SK-N-SH treated with all-trans-retinoic acid at 6 μM for 48 hours (cell line): ENCODE measurements at regions not wholly inside any gene's neighbourhood (a gene's known extent, or its start where the extent isn't known, plus 50 kb on each side); places are given as distances from the start of the nearest gene placed in this dataset.

Experiments used
- ATAC-seq: fragments of 200-7000 bp; cut with Tn5 transposase; 3 replicates; pipeline ENCODE4 v1.9.1; 2020; ENCODE audit warnings: mild to moderate bottlenecking, moderate library complexity
- ARNTL ChIP-seq: fragments of 450-650 bp; formaldehyde crosslinking; IDR thresholded peaks from 2 replicates; pipeline ENCODE4 v1.5.0; 2020; ENCODE audit warnings: low read depth, mild to moderate bottlenecking, moderate library complexity, borderline replicate concordance
- BACH2 ChIP-seq: fragments of 250-450 bp; sonication (Bioruptor Pico); IDR thresholded peaks from 2 replicates; pipeline ENCODE4 v1.9.0; 2021; ENCODE audit warnings: mild to moderate bottlenecking, borderline replicate concordance
- CREB5 ChIP-seq: fragments of 250-450 bp; sonication (Bioruptor Pico); IDR thresholded peaks from 2 replicates; pipeline ENCODE4 v1.5.1; 2020; ENCODE audit warnings: low read depth, mild to moderate bottlenecking, moderate library complexity
- CSDC2 ChIP-seq: fragments of 250-450 bp; sonication (Bioruptor Pico); IDR thresholded peaks from 2 replicates; pipeline ENCODE4 v1.5.0; 2020; ENCODE audit warnings: mild to moderate bottlenecking, moderate library complexity
- CSRNP3 ChIP-seq: fragments of 250-450 bp; sonication (Bioruptor Pico); IDR thresholded peaks from 2 replicates; pipeline ENCODE4 v1.5.1; 2021; ENCODE audit warnings: mild to moderate bottlenecking, moderate library complexity
- ESRRG ChIP-seq: fragments of 250-450 bp; sonication (Bioruptor Pico); IDR thresholded peaks from 2 replicates; pipeline ENCODE4 v1.6.1; 2021; ENCODE audit warnings: mild to moderate bottlenecking
- GLIS3 ChIP-seq: fragments of 250-450 bp; sonication (Bioruptor Pico); IDR thresholded peaks from 2 replicates; pipeline ENCODE4 v1.5.0; 2020; ENCODE audit warnings: mild to moderate bottlenecking, moderate library complexity
- ISL1 ChIP-seq: fragments of 250-450 bp; sonication (Bioruptor Pico); IDR thresholded peaks from 2 replicates; pipeline ENCODE4 v2.1.2; 2022; ENCODE audit warnings: mild to moderate bottlenecking, moderate library complexity
- OSR1 ChIP-seq: fragments of 250-450 bp; sonication (Bioruptor Pico); IDR thresholded peaks from 2 replicates; pipeline ENCODE4 v1.8.0; 2022; ENCODE audit warnings: moderate library complexity, mild to moderate bottlenecking, inconsistent platforms
- PATZ1 ChIP-seq: fragments of 250-450 bp; sonication (Bioruptor Pico); IDR thresholded peaks from 2 replicates; pipeline ENCODE4 v1.8.0; 2020; ENCODE audit warnings: mild to moderate bottlenecking, moderate library complexity, borderline replicate concordance
- POU6F1 ChIP-seq: fragments of 250-450 bp; sonication (Bioruptor Pico); IDR thresholded peaks from 2 replicates; pipeline ENCODE4 v1.8.0; 2021; ENCODE audit warnings: low read depth, mild to moderate bottlenecking, moderate library complexity, borderline replicate concordance
- PPARA ChIP-seq: fragments of 250-450 bp; sonication (Bioruptor Pico); IDR thresholded peaks from 2 replicates; pipeline ENCODE4 v1.5.0; 2020; ENCODE audit warnings: mild to moderate bottlenecking, borderline replicate concordance
- SNAI2 ChIP-seq: fragments of 250-450 bp; sonication (Bioruptor Pico); IDR thresholded peaks from 2 replicates; pipeline ENCODE4 v1.5.0; 2020; ENCODE audit warnings: mild to moderate bottlenecking, moderate library complexity
- TCF4 ChIP-seq: fragments of 250-450 bp; sonication (Bioruptor Pico); IDR thresholded peaks from 2 replicates; pipeline ENCODE4 v1.8.0; 2021; ENCODE audit warnings: mild to moderate bottlenecking, moderate library complexity, borderline replicate concordance
- TOX ChIP-seq: fragments of 250-450 bp; sonication (Bioruptor Pico); IDR thresholded peaks from 2 replicates; pipeline ENCODE4 v1.8.0; 2021; ENCODE audit warnings: mild to moderate bottlenecking, moderate library complexity, borderline replicate concordance
- TSHZ2 ChIP-seq: fragments of 250-450 bp; sonication (Bioruptor Pico); IDR thresholded peaks from 2 replicates; pipeline ENCODE4 v1.5.0; 2020; ENCODE audit warnings: mild to moderate bottlenecking, moderate library complexity
- ZC3H10 ChIP-seq: fragments of 250-450 bp; sonication (Bioruptor Pico); IDR thresholded peaks from 2 replicates; pipeline ENCODE4 v1.5.1; 2021; ENCODE audit warnings: mild to moderate bottlenecking, moderate library complexity
- ZFP3 ChIP-seq: fragments of 250-450 bp; sonication (Bioruptor Pico); IDR thresholded peaks from 2 replicates; pipeline ENCODE4 v1.5.0; 2020; ENCODE audit warnings: mild to moderate bottlenecking, moderate library complexity
- ZFP30 ChIP-seq: fragments of 450-650 bp; formaldehyde crosslinking; IDR thresholded peaks from 2 replicates; pipeline ENCODE4 v1.5.0; 2022; ENCODE audit warnings: mild to moderate bottlenecking, moderate library complexity
- ZNF565 ChIP-seq: fragments of 450-650 bp; formaldehyde crosslinking; conservative IDR thresholded peaks from 2 replicates; pipeline ENCODE4 v1.5.0; 2020; ENCODE audit warnings: low read depth, mild to moderate bottlenecking, moderate library complexity
- ZNF70 ChIP-seq: fragments of 450-650 bp; formaldehyde crosslinking; IDR thresholded peaks from 2 replicates; pipeline ENCODE4 v1.5.0; 2020; ENCODE audit warnings: mild to moderate bottlenecking, moderate library complexity
- ZNF8 ChIP-seq: fragments of 450-650 bp; formaldehyde crosslinking; IDR thresholded peaks from 2 replicates; pipeline ENCODE4 v1.5.0; 2020; ENCODE audit warnings: mild to moderate bottlenecking, moderate library complexity

GRCh38 chr15:62550106-62550505 is 385.0 kb upstream of the C2CD4B start:
- no peak for ATAC-seq
- no peak for TF ChIP-seq CSDC2
- TF ChIP-seq ZFP3 (CRISPR knock-in tag): no peak
- no peak for TF ChIP-seq ISL1 (CRISPR knock-in tag)
- no peak for TF ChIP-seq TCF4
- TF ChIP-seq ARNTL (CRISPR knock-in tag): no peak
- TF ChIP-seq CREB5 (CRISPR knock-in tag): no peak
- no peak for TF ChIP-seq ZFP30
- TF ChIP-seq ZNF70: no peak
- TF ChIP-seq ZNF565 (CRISPR knock-in tag): no peak
- no peak for TF ChIP-seq ESRRG (CRISPR knock-in tag)
- no peak for TF ChIP-seq TSHZ2
- TF ChIP-seq TOX (CRISPR knock-in tag): no peak
- TF ChIP-seq PATZ1 (CRISPR knock-in tag): no peak
- no peak for TF ChIP-seq BACH2
- TF ChIP-seq CSRNP3 (CRISPR knock-in tag): no peak
- no peak for TF ChIP-seq GLIS3
- no peak for TF ChIP-seq SNAI2 (CRISPR knock-in tag)
- TF ChIP-seq OSR1 (CRISPR knock-in tag): no peak

GRCh38 chr15:62552444-62552843 is 387.4 kb upstream of the C2CD4B start:
- no peak for ATAC-seq
- TF ChIP-seq ESRRG (CRISPR knock-in tag) (no peak), TOX (CRISPR knock-in tag) (no peak), ZNF70 (no peak), GLIS3 (no peak), ZFP30 (no peak), ZNF565 (CRISPR knock-in tag) (no peak), POU6F1 (CRISPR knock-in tag) (no peak), CREB5 (CRISPR knock-in tag) (no peak), PPARA (CRISPR knock-in tag) (no peak), ISL1 (CRISPR knock-in tag) (no peak), ZC3H10 (CRISPR knock-in tag) (no peak), CSRNP3 (CRISPR knock-in tag) (no peak), ZNF8 (no peak), SNAI2 (CRISPR knock-in tag) (no peak), ARNTL (CRISPR knock-in tag) (no peak), BACH2 (no peak), PATZ1 (CRISPR knock-in tag) (no peak)
